Hepatocyte (in vitro differentiated cells): ENCODE measurements at regions not wholly inside any gene's neighbourhood (a gene's known extent, or its start where the extent isn't known, plus 50 kb on each side); places are given as distances from the start of the nearest gene placed in this dataset.
A peak's percentile ranks its signal among the peaks of the same experiment; 100 is the strongest.

ENCODE experiments used
- DNase-seq: peaks from one replicate; pipeline ENCODE4 v3.0.0-alpha.2; 2016; ENCODE audit warnings: low spot score
- H2AFZ ChIP-seq: fragments of 200-600 bp; sonication (generic); 2 replicates; pipeline ENCODE4 v1.6.0; 2016; ENCODE audit warnings: antibody characterized with exemption, mild to moderate bottlenecking
- H3K27ac ChIP-seq: fragments of 200-600 bp; sonication (generic); 2 replicates; pipeline ENCODE4 v1.5.1; 2016; ENCODE audit warnings: mild to moderate bottlenecking
- H3K27me3 ChIP-seq: fragments of 200-600 bp; sonication (generic); 2 replicates; pipeline ENCODE4 v1.6.1; 2016
- H3K36me3 ChIP-seq: fragments of 200-600 bp; sonication (generic); replicated peaks from 2 replicates; pipeline ENCODE4 v1.5.1; 2016; ENCODE audit warnings: low read depth; ENCODE audit not compliant: insufficient read depth
- H3K4me1 ChIP-seq: fragments of 200-600 bp; sonication (generic); 2 replicates; pipeline ENCODE4 v1.5.1; 2016; ENCODE audit warnings: mild to moderate bottlenecking, moderate library complexity; ENCODE audit not compliant: insufficient read depth
- H3K4me2 ChIP-seq: fragments of 200-600 bp; sonication (generic); 2 replicates; pipeline ENCODE4 v1.6.0; 2016
- H3K4me3 ChIP-seq: fragments of 200-600 bp; sonication (generic); 2 replicates; pipeline ENCODE4 v1.5.1; 2016; ENCODE audit warnings: mild to moderate bottlenecking
- H3K79me2 ChIP-seq: fragments of 200-600 bp; sonication (generic); 2 replicates; pipeline ENCODE4 v1.6.0; 2017; ENCODE audit warnings: mild to moderate bottlenecking
- H3K9me2 ChIP-seq: fragments of 200-600 bp; sonication (generic); replicated peaks from 2 replicates; pipeline ENCODE4 v1.6.0; 2017; ENCODE audit warnings: mild to moderate bottlenecking; ENCODE audit not compliant: insufficient read depth
- H3K9me3 ChIP-seq: fragments of 200-600 bp; sonication (generic); 2 replicates; pipeline ENCODE4 v1.5.1; 2016; ENCODE audit warnings: low read depth, mild to moderate bottlenecking
- H4K20me1 ChIP-seq: fragments of 200-600 bp; sonication (generic); 2 replicates; pipeline ENCODE4 v1.6.0; 2016; ENCODE audit warnings: mild to moderate bottlenecking; ENCODE audit not compliant: insufficient read depth, poor library complexity, severe bottlenecking
- CTCF ChIP-seq: fragments of 200-600 bp; sonication (generic); IDR thresholded peaks from 2 replicates; pipeline ENCODE4 v1.5.1; 2016; ENCODE audit warnings: antibody characterized with exemption, mild to moderate bottlenecking; ENCODE audit not compliant: poor library complexity
- EZH2 ChIP-seq: fragments of 200-600 bp; sonication (generic); IDR thresholded peaks from 2 replicates; pipeline ENCODE4 v1.6.1; 2016; ENCODE audit warnings: antibody characterized with exemption, mild to moderate bottlenecking, borderline replicate concordance
- EZH2phosphoT487 ChIP-seq: fragments of 200-600 bp; sonication (generic); IDR thresholded peaks from one replicate; pipeline ENCODE4 v1.6.1; 2018; ENCODE audit warnings: antibody characterized with exemption, mild to moderate bottlenecking, low read depth, moderate library complexity; ENCODE audit not compliant: unreplicated experiment, severe bottlenecking
- WGBS: methylation state at CpG from one replicate; pipeline ENCODE4 v1.1.6; 2016; ENCODE audit warnings: low lambda C conversion rate; ENCODE audit errors: missing lambda C conversion rate; 5-methylcytosine and 5-hydroxymethylcytosine counted together

- Histone ChIP-seq H4K20me1 (no peaks in the 10 kb centered on the region), H3K27me3 (no peaks in the 10 kb centered on the region), H3K4me2 (no peak overlapping the region), H3K27ac (no peak overlapping the region), H3K36me3 (no peaks in the 10 kb centered on the region), H3K9me2 (no peaks in the 10 kb centered on the region), H3K79me2 (no peaks in the 10 kb centered on the region), H2AFZ (no peak overlapping the region), H3K9me3 (no peaks in the 10 kb centered on the region), H3K4me1 (peaks cover 5% of the 10 kb centered on the region), H3K4me3 (no peak overlapping the region)
- no peak for DNase-seq
- 79% methylated on average over 7 of the region's 7 CpGs for WGBS
- TF ChIP-seq CTCF, result no peak
- TF ChIP-seq EZH2phosphoT487, result no peak
- no peak for TF ChIP-seq EZH2
Observed at GRCh38 chr1:163406772-163407171, 85.0 kb downstream of the NUF2 start.

DNA sequence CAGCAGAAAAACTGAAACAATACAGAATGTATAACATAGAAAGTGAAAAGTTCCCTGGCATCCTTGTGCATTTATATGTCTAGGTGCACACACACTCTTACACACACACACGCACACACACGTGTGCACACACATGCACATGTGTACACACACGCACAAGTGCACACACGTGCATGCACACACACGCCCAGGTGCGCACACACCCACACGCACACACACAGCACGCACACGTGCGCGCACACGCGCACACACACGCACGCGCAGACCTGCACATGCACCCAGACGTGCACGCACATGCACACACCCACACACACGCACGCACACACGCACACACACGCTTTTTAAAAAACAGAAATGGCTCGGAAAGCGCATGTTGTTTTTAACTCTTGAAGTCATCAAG, 86.5 kb downstream of the NUF2 start:
- Histone ChIP-seq H4K20me1 (no peaks in the 10 kb centered on the region), H3K9me2 (no peaks in the 10 kb centered on the region), H3K27me3 (no peaks in the 10 kb centered on the region), H3K9me3 (no peaks in the 10 kb centered on the region), H3K4me2 (no peak overlapping the region), H3K79me2 (no peaks in the 10 kb centered on the region), H3K27ac (no peak overlapping the region), H3K36me3 (no peaks in the 10 kb centered on the region), H3K4me3 (no peak overlapping the region), H2AFZ (no peak overlapping the region), H3K4me1 (peaks cover 5% of the 10 kb centered on the region)
- no peak for DNase-seq
- TF ChIP-seq EZH2phosphoT487 (no peak), CTCF (no peak), EZH2 (no peak)
- WGBS, result 97% methylated on average over 24 of the region's 24 CpGs

DNA sequence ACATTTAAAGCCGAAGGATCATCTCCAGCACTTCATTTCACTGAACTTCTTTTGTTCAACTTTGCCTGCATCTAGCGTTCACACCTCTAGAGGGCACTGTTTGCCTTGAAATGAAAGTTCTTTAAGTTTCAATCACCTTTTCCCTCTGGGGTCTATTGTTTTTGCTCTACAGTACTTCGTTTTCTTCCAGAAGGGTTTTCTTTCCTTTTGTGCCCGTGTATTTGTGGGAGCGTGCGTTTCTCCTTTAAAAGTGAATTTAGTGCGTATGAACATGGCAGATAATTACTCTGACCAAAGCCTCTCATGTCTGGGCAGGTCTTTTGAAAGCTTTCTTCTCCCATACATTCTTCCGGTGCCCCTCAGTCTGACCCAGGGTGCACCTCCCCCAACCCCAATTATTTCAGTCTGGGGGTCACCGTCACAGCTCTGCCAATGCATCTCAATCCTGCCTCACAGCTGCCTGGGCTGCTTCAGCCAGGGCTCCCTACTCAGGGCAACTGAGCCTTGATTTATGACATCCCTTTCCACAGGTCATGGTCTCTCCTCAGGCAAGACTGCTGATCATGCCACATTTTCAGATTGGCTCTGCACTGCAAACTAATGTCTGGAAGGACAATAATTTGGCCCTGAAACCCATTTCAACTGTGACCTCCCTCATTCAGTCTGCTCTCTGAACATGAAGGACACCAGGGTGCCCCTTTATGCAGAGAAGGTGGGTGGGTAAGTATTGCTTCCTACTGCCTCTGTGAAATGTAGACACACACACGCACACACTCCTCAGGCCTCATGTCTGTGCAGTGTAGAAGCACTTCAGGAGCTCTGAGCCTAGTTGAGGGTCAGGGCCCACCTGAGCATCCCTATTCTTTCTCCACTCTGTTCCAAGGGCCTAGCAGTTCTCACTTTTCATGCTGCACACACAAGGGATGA, 88.6 kb downstream of the NUF2 start:
- Histone ChIP-seq H3K27me3 (no peaks in the 10 kb centered on the region), H3K9me2 (no peaks in the 10 kb centered on the region), H4K20me1 (no peaks in the 10 kb centered on the region), H3K9me3 (no peaks in the 10 kb centered on the region), H3K4me2 (peak overlapping the region; percentile 68), H3K4me3 (no peak overlapping the region), H3K79me2 (no peaks in the 10 kb centered on the region), H3K4me1 (peaks cover 5% of the 10 kb centered on the region), H3K36me3 (no peaks in the 10 kb centered on the region), H3K27ac (no peak overlapping the region), H2AFZ (peak overlapping the region; percentile 1)
- TF ChIP-seq EZH2phosphoT487 (no peak), CTCF (peak; percentile 95)
- 17% methylated on average over 10 of the region's 10 CpGs for WGBS
- DNase-seq, result peak; percentile 82
